ENCODE measurements at regions not wholly inside any gene's neighbourhood (a gene's known extent, or its start where the extent isn't known, plus 50 kb on each side); places are given as distances from the start of the nearest gene placed in this dataset.

- H3K27ac ChIP-seq (ENCODE audit: low read depth, low read length): no peak overlapping the region
- no peaks in the 10 kb centered on the region for H3K4me1 ChIP-seq (ENCODE audit: control insufficient read depth, insufficient read depth, low read length)
- H3K9me3 ChIP-seq (ENCODE audit: control insufficient read depth, insufficient read depth, low read length): no peaks in the 10 kb centered on the region
- H3K36me3 ChIP-seq (ENCODE audit: control insufficient read depth, insufficient read depth, low read length): no peaks in the 10 kb centered on the region
- no peak overlapping the region for H3K4me3 ChIP-seq (ENCODE audit: low read depth, low read length)
- no peak for DNase-seq (ENCODE audit: low read depth in 4 of 6, low spot score in 6 of 6)
- H3K27me3 ChIP-seq (ENCODE audit: control insufficient read depth, insufficient read depth, low read length): no peaks in the 10 kb centered on the region
These were observed 630.0 kb upstream of the GRM3 start for GRCh38 chr7:86013662-86014061.

- no peak for DNase-seq (ENCODE audit: low read depth in 4 of 6, low spot score in 6 of 6)
These were observed 630.7 kb upstream of the GRM3 start for GRCh38 chr7:86012971-86013370.

GRCh38 chr7:86008898-86009297, 634.8 kb upstream of the GRM3 start:
- Histone ChIP-seq H3K9me3 (ENCODE audit: control insufficient read depth, insufficient read depth, low read length) (no peaks in the 10 kb centered on the region), H3K4me3 (ENCODE audit: low read depth, low read length) (no peak overlapping the region), H3K4me1 (ENCODE audit: control insufficient read depth, insufficient read depth, low read length) (no peaks in the 10 kb centered on the region), H3K27me3 (ENCODE audit: control insufficient read depth, insufficient read depth, low read length) (no peaks in the 10 kb centered on the region), H3K27ac (ENCODE audit: low read depth, low read length) (no peak overlapping the region), H3K36me3 (ENCODE audit: control insufficient read depth, insufficient read depth, low read length) (no peaks in the 10 kb centered on the region)
- no CpG with 5 or more reads among the region's 3 CpGs for WGBS (ENCODE audit: insufficient coverage)
- DNase-seq (ENCODE audit: low read depth in 4 of 6, low spot score in 6 of 6): no peak

More at GRCh38 chr7:86012971-86013370, 630.7 kb upstream of the GRM3 start:
- Histone ChIP-seq H3K9me3 (ENCODE audit: control insufficient read depth, insufficient read depth, low read length) (no peaks in the 10 kb centered on the region), H3K27me3 (ENCODE audit: control insufficient read depth, insufficient read depth, low read length) (no peaks in the 10 kb centered on the region), H3K4me3 (ENCODE audit: low read depth, low read length) (no peak overlapping the region), H3K4me1 (ENCODE audit: control insufficient read depth, insufficient read depth, low read length) (no peaks in the 10 kb centered on the region), H3K36me3 (ENCODE audit: control insufficient read depth, insufficient read depth, low read length) (no peaks in the 10 kb centered on the region), H3K27ac (ENCODE audit: low read depth, low read length) (no peak overlapping the region)

- no CpG with 5 or more reads among the region's 2 CpGs for WGBS (ENCODE audit: insufficient coverage)
These were observed 636.8 kb upstream of the GRM3 start for GRCh38 chr7:86006909-86007308.

GRCh38 chr7:86002858-86003257, 640.9 kb upstream of the GRM3 start:
- peaks cover 9% of the 10 kb centered on the region for H3K9me3 ChIP-seq (ENCODE audit: control insufficient read depth, insufficient read depth, low read length)
- no peaks in the 10 kb centered on the region for H3K36me3 ChIP-seq (ENCODE audit: control insufficient read depth, insufficient read depth, low read length)
- no peak for DNase-seq (ENCODE audit: low read depth in 4 of 6, low spot score in 6 of 6)

More at GRCh38 chr7:86006909-86007308, 636.8 kb upstream of the GRM3 start:
- Histone ChIP-seq H3K27me3 (ENCODE audit: control insufficient read depth, insufficient read depth, low read length) (no peaks in the 10 kb centered on the region), H3K9me3 (ENCODE audit: control insufficient read depth, insufficient read depth, low read length) (peaks cover 5% of the 10 kb centered on the region), H3K4me3 (ENCODE audit: low read depth, low read length) (no peak overlapping the region), H3K27ac (ENCODE audit: low read depth, low read length) (no peak overlapping the region), H3K36me3 (ENCODE audit: control insufficient read depth, insufficient read depth, low read length) (no peaks in the 10 kb centered on the region), H3K4me1 (ENCODE audit: control insufficient read depth, insufficient read depth, low read length) (no peaks in the 10 kb centered on the region)
- no peak for DNase-seq (ENCODE audit: low read depth in 4 of 6, low spot score in 6 of 6)

GRCh38 chr7:85997515-85997914, 646.2 kb upstream of the GRM3 start:
- DNase-seq (ENCODE audit: low read depth in 4 of 6, low spot score in 6 of 6): no peak
- Histone ChIP-seq H3K4me1 (ENCODE audit: control insufficient read depth, insufficient read depth, low read length) (no peaks in the 10 kb centered on the region), H3K27ac (ENCODE audit: low read depth, low read length) (no peak overlapping the region), H3K36me3 (ENCODE audit: control insufficient read depth, insufficient read depth, low read length) (no peaks in the 10 kb centered on the region), H3K4me3 (ENCODE audit: low read depth, low read length) (no peak overlapping the region), H3K9me3 (ENCODE audit: control insufficient read depth, insufficient read depth, low read length) (peaks cover 6% of the 10 kb centered on the region), H3K27me3 (ENCODE audit: control insufficient read depth, insufficient read depth, low read length) (no peaks in the 10 kb centered on the region)

More at GRCh38 chr7:86002858-86003257, 640.9 kb upstream of the GRM3 start:
- H3K4me1 ChIP-seq (ENCODE audit: control insufficient read depth, insufficient read depth, low read length): no peaks in the 10 kb centered on the region
- H3K4me3 ChIP-seq (ENCODE audit: low read depth, low read length): no peak overlapping the region
- no peaks in the 10 kb centered on the region for H3K27me3 ChIP-seq (ENCODE audit: control insufficient read depth, insufficient read depth, low read length)
- no peak overlapping the region for H3K27ac ChIP-seq (ENCODE audit: low read depth, low read length)

GRCh38 chr7:85995101-85995500, 648.6 kb upstream of the GRM3 start:
- WGBS (ENCODE audit: insufficient coverage): 71% methylated on average over 1 of the region's 3 CpGs

GRCh38 chr7:85980740-85981139, 663.0 kb upstream of the GRM3 start:
- H3K9me3 ChIP-seq (ENCODE audit: control insufficient read depth, insufficient read depth, low read length): no peaks in the 10 kb centered on the region
- no peaks in the 10 kb centered on the region for H3K4me1 ChIP-seq (ENCODE audit: control insufficient read depth, insufficient read depth, low read length)
- H3K4me3 ChIP-seq (ENCODE audit: low read depth, low read length): no peak overlapping the region
- no CpG with 5 or more reads among the region's 1 CpG for WGBS (ENCODE audit: insufficient coverage)
- no peak for DNase-seq (ENCODE audit: low read depth in 4 of 6, low spot score in 6 of 6)
- H3K36me3 ChIP-seq (ENCODE audit: control insufficient read depth, insufficient read depth, low read length): no peaks in the 10 kb centered on the region
- H3K27me3 ChIP-seq (ENCODE audit: control insufficient read depth, insufficient read depth, low read length): no peaks in the 10 kb centered on the region
- no peak overlapping the region for H3K27ac ChIP-seq (ENCODE audit: low read depth, low read length)

More at GRCh38 chr7:85995101-85995500, 648.6 kb upstream of the GRM3 start:
- Histone ChIP-seq H3K27me3 (ENCODE audit: control insufficient read depth, insufficient read depth, low read length) (no peaks in the 10 kb centered on the region), H3K4me3 (ENCODE audit: low read depth, low read length) (no peak overlapping the region), H3K36me3 (ENCODE audit: control insufficient read depth, insufficient read depth, low read length) (no peaks in the 10 kb centered on the region), H3K27ac (ENCODE audit: low read depth, low read length) (no peak overlapping the region), H3K4me1 (ENCODE audit: control insufficient read depth, insufficient read depth, low read length) (no peaks in the 10 kb centered on the region), H3K9me3 (ENCODE audit: control insufficient read depth, insufficient read depth, low read length) (no peaks in the 10 kb centered on the region)
- DNase-seq (ENCODE audit: low read depth in 4 of 6, low spot score in 6 of 6): no peak

- Histone ChIP-seq H3K27me3 (ENCODE audit: control insufficient read depth, insufficient read depth, low read length) (no peaks in the 10 kb centered on the region), H3K4me3 (ENCODE audit: low read depth, low read length) (no peak overlapping the region), H3K9me3 (ENCODE audit: control insufficient read depth, insufficient read depth, low read length) (no peaks in the 10 kb centered on the region), H3K4me1 (ENCODE audit: control insufficient read depth, insufficient read depth, low read length) (no peaks in the 10 kb centered on the region), H3K36me3 (ENCODE audit: control insufficient read depth, insufficient read depth, low read length) (no peaks in the 10 kb centered on the region), H3K27ac (ENCODE audit: low read depth, low read length) (no peak overlapping the region)
- no CpG with 5 or more reads among the region's 1 CpG for WGBS (ENCODE audit: insufficient coverage)
- peak in 1 of 6 donors; percentile 35 for DNase-seq (ENCODE audit: low read depth in 4 of 6, low spot score in 6 of 6)
These were observed 669.5 kb upstream of the GRM3 start for GRCh38 chr7:85974176-85974575.

GRCh38 chr7:85972504-85973141, 671.1 kb upstream of the GRM3 start:
- Histone ChIP-seq H3K27ac (ENCODE audit: low read depth, low read length) (no peak overlapping the region), H3K27me3 (ENCODE audit: control insufficient read depth, insufficient read depth, low read length) (no peaks in the 10 kb centered on the region), H3K4me3 (ENCODE audit: low read depth, low read length) (no peak overlapping the region), H3K36me3 (ENCODE audit: control insufficient read depth, insufficient read depth, low read length) (no peaks in the 10 kb centered on the region), H3K9me3 (ENCODE audit: control insufficient read depth, insufficient read depth, low read length) (no peaks in the 10 kb centered on the region), H3K4me1 (ENCODE audit: control insufficient read depth, insufficient read depth, low read length) (no peaks in the 10 kb centered on the region)
- DNase-seq (ENCODE audit: low read depth in 4 of 6, low spot score in 6 of 6): no peak
- WGBS (ENCODE audit: insufficient coverage): 95% methylated on average over 12 of the region's 13 CpGs

Measured in spinal cord (tissue), 9 donors.